ENCODE measurements at regions not wholly inside any gene's neighbourhood (a gene's known extent, or its start where the extent isn't known, plus 50 kb on each side); places are given as distances from the start of the nearest gene placed in this dataset.

DNA sequence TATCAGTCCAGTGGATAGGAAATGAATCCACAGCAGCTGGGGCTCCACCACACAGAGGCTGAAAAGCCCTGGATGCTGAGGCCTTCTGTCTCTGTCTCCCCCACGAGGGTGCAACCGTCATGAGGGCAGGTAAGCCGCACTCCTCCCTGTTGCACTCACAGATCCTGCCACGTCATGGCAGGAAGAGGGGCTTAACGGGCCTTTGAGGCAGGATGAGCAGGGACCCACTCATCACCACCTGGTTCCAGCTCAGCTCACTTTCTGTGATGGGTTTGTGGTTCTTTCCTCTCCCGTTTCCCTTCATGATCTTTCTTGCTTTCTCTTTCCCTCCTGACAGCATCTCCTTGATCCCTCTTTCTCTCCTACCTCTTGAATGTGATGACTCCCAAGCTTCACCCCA lies 575.2 kb downstream of the CCDC171 start:
- DNase-seq (ENCODE audit: low read depth in 4 of 4, low spot score in 3 of 4), result no peak

DNA sequence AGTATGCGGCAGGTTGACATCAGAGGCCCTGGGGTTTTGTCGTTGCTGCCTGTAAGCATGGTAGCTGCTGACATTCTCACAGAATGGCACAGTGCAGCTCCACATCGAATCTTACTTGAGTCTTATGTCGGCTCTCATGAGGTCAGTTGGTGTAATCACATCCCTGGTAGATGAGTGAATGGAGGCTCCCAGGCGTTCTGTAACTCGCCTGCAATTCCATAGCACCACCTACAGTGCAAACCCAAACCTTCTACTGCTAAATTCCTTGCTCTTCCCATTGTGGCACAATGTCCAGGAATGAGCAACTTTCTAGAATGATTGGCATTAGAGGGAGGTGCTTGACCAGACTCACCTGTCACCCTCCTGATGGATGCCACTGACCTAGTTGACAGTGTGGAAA lies 578.4 kb downstream of the CCDC171 start:
- no peak for DNase-seq (ENCODE audit: low read depth in 4 of 4, low spot score in 3 of 4)

DNA sequence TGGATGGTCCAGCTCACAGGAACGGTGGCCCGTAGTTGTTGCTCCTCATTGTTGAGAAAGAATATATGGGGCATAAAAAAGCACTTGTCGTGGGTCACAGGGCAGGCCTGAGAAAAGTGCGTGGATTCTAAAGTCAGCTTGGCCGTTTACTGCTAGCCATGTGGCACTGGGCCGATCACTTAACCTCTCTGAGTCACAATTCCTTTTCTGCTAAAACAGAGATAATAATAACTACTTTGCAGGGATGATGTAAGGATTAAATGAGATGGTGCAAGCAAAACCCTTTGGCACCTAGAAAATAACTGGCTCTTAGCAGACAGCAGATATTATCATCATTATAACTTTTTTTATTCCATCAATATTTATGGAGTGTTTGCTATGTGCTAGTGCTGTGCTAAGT lies 579.7 kb downstream of the CCDC171 start:
- DNase-seq (ENCODE audit: low read depth in 4 of 4, low spot score in 3 of 4), result no peak

DNA sequence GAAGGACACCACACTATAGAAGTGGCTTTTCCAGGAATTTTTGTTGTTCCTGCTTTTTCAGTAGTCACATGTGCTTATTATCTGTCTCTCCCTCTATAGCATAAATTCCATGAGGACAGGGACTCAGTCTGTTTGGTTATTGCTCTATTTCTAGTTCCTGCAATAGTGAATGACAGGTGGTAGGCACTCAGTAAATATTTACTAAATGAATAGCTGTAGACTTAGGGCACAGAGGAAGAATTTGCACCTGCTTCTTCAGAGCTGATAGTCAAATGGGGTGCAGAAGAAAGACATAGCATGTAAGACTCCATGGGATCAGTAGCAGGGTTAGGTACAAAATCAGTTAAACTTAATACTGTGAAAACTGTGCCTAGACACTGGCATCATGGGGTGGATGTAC lies 580.2 kb downstream of the CCDC171 start:
- no peak for DNase-seq (ENCODE audit: low read depth in 4 of 4, low spot score in 3 of 4)

DNA sequence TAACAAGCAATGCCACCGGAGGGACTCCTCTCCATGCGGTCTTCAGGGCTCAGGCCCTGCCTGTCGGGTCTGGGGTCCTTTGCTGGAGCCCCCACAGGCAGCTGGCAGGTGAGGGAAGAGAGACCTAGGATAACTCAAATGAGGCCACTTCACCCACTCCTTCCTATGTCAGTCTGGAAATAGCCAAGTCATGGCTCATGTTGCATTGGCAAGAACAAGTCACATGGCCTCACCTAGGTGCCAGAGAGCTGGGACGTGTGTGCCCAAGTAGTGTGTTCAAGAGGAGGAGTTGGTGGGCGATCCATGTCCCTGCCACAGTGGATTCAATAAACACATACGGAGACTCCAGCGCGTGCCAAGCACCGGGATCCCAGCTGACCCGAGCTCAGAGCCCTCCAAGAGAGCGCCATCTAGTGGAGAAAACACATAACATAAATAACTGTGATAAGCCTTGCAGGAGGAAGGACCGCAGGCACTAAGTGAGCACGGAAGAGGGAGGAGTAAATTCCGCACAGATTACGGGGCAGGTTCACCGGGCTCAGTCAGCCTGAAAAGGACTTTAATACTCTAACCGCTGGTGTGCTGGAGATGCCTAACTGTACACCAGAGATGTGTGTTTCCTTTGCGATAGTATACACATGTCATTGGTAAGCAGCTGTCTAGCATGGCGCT lies 580.8 kb downstream of the CCDC171 start:
- no peak for DNase-seq (ENCODE audit: low read depth in 4 of 4, low spot score in 3 of 4)

DNA sequence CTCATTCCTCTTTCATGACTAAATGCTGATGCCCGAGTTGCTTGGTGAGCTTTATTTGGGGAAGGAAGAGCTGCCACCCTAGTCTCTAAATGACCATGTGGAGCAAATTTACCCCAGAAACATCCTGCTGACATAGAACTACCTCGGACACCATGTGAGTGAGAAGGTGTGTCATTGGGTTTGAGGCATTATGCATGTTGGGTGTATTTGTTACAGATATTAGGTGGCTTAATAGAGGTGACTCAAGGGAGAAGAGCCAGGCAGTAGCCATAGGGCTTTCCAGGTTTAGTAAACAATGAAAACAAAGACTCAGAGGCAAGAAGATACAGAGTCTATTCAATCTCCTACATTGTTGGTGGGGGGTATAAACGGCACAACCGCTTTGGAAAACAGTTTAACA lies 581.5 kb downstream of the CCDC171 start:
- DNase-seq (ENCODE audit: low read depth in 4 of 4, low spot score in 3 of 4), result no peak

DNA sequence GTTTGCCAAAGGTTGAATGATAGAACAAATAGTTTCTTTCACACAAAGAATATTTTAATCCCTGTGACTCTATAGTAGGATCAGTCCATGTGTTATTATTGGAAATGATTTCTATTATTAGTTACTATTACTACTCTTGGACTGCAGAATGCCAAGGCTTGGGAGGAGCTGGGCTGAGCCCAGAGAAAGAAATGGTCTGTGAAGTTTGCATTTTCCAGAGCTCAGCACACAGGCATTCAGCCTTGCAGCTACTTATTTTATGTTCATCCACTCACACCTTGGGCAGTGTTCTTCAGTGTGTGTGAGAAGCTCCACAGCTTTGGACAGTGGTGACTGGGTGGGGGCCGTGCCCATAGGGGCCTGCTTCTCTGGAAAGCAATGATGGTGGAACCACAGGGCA lies 583.1 kb downstream of the CCDC171 start:
- DNase-seq (ENCODE audit: low read depth in 4 of 4, low spot score in 3 of 4), result no peak

DNA sequence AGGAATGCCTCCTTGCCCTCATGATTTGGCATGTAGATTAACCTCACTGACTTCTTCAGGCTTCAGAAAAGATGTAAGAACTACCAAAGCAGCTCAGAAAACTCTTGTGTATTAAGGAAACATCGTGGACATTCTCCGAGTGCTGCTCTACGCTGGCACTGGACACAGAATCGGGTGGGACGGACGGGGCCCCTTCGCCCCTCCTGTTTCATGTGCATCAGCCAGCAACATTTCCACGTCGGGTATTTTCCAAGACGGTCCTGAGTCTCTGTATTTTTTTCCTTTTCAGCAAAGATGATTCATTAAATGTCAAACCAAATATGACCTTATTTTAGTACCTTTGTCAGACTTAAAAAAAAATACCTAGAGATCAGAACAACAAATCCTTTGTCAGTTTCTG lies 583.6 kb downstream of the CCDC171 start:
- no peak for DNase-seq (ENCODE audit: low read depth in 4 of 4, low spot score in 3 of 4)

DNA sequence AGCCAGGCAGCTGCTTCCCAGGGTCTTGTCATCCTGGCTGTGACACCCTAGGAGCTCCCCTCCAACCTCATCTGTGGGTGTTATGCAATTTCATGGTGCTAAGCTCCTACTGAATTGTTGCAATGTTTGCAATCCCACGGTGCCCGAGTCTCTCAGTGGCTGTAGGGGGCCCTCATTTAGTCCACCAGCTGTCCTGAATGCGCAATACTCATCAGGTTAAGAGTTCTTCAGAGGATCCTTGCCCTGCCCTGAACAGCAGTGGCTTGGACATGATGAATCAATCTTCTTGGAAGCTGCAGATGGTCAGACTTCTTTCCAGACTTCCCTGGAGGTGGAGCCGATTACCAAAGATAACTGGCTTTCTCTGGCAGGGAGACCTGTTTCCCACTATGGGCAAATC lies 584.1 kb downstream of the CCDC171 start:
- DNase-seq (ENCODE audit: low read depth in 4 of 4, low spot score in 3 of 4), result no peak

DNA sequence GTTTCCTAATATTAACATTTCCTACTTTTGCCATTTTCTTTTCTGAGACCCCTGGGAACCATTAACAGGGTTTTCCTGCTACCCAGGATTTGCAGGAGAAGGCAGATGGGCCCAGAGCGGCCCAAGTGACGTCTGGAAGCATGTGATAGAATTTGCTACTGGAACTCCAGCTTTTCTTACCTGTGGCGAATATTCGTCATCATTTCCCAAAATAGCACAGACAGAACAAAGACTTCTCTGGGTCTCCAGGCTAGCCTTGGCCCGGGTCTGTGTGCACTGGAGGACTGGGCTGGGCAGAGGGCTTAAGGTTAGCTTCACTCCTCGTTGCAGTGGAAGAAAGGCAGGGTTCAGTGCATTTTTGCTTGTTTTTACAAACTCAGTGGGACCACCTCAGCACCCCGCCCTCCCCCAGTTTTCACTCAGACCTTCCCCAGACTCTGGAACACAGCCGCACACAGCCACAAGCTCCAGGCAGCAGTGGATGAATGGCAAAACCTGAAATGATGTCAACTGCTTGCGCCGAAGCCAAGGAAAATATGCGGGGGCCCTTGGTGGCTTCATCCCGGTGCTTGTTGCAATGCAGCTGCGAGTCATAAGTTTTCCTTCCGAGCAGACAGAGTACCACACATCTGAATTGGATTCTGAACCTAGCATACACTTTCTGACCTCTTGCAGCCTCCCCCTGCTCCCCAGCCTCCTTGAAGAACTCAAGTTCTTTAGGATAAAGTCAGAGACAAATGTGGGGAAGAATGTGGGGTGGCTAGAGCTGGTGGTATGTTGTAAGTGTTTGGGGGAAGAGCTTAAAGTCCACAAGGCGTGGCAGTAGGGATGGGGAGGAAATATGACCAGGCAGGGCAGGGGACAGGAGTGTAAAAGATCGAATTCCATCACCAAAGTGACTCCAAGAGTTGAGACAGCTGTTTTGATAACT lies 586.0 kb downstream of the CCDC171 start:
- peak in 3 of 4 donors; percentile 59 to 64 (median 60) for DNase-seq (ENCODE audit: low read depth in 4 of 4, low spot score in 3 of 4)

DNA sequence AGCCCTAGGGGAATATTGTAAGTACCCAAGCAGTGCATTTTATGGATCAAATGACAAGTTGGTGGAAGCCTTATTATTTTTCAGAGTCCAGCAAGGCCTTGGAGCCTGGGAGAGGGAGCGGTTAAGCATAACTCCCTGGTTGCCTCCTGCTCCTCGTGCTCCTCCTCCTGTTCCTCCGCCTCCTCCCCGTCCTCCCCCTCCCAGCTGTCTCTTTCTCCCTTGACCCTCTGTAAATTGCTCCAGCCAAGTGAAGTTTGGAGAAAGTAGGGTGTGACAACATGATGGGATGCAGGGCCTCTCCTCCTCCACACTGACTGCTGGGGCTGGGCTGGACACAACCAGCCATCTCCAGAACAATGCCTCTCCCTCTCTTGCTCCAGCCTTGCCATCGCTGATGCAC lies 586.9 kb downstream of the CCDC171 start:
- peak in 2 of 4 donors; percentile 35 to 54 for DNase-seq (ENCODE audit: low read depth in 4 of 4, low spot score in 3 of 4)

DNA sequence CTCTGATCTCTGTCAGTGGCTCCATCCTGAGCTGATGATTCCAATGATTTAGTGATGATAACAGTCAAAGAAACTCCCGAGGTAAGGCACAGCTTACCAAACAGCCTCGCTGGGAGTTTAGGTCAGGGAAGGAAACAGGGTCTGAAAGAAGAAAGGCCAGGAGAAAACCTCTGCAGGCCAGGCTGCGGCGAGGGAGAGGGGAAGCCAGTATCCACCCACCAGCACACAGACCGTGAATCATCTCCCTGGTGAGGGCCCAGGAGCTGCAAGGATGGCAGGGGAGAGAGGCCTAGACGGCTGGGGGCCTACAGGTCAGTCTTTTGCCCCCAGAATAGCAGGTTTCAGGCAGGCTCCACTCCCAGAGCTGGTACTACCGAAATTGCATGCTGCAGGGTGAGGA lies 590.5 kb downstream of the CCDC171 start:
- no peak for DNase-seq (ENCODE audit: low read depth in 4 of 4, low spot score in 3 of 4)

DNA sequence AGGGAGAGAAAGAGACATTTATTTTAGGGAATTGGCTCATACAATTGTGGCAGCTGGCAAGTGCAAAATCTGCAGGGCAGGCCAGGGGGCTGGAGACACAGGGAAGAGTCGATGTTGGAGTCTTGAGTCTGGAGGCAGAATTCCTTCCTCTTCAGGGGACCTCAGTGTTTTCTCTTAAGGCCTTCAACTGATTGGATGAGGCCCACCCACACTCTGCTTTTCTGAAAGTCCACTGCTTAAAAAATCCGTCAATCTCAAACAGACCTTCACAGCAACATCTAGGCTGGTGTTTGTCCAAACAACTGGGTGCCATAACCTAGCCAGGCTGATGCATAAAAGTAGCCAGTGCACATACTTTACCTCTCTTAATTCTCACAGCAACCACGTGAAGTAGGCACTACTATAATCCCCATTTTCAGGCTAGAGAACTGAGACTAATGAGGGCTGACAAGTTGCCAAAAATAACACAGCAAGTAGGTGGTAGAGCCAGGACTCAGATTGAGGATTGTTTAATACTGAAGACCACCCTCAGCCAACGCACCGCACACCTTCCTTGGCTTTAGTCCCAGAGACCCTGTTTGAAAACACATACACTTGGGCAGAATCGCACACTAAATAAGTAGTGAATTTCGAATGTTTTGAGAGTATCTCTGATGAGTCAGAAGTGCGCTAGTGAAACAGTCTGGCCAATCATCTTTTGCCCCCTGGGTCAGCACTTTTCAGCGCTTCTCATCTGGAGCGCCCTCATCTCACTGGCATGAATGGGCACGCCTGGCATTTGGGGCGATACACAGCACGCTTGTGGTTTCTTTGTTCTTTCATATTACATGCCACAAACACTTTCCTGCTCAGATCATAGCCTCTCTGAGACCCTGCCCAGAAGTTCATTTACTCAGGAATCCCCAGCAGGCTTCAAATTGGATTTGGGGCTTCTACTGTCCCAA lies 591.4 kb downstream of the CCDC171 start:
- no peak for DNase-seq (ENCODE audit: low read depth in 4 of 4, low spot score in 3 of 4)

DNA sequence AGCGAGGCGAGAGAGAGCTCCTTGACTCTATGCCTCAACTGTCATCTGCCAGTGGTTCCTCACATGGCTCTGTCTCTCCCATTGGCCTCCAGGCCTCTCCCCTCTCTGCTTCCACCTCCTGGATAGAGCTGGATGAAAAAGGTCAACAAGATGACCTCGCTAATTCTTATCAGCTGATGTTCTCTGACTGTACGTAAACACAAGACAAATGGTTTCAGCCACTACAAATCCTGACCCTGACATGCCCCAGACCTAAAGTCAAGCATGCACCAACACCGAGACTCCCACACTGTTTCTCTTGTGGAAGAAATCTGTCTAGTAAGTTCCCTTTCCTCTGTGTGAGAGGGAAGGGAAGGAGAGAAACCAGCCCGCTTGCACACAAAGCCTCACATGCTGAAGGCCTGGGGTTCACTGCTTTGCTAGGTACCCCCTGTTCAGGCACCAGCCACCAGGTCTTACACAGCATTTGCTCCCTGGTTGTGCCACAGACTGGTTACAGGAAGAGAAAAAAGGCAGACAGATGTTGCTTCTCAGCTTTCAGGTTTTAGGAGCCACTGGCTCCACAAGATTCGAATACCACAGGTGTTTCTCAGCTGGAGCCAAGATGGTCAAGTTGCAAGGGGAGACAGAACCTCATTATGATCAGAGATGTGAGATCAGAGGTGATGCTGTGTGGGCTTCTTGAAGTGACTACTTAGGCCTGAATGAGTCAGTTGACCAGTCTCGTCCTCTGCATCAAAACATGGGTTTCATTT lies 592.5 kb downstream of the CCDC171 start:
- DNase-seq (ENCODE audit: low read depth in 4 of 4, low spot score in 3 of 4), result peak in 2 of 4 donors; percentile 29 to 31

DNA sequence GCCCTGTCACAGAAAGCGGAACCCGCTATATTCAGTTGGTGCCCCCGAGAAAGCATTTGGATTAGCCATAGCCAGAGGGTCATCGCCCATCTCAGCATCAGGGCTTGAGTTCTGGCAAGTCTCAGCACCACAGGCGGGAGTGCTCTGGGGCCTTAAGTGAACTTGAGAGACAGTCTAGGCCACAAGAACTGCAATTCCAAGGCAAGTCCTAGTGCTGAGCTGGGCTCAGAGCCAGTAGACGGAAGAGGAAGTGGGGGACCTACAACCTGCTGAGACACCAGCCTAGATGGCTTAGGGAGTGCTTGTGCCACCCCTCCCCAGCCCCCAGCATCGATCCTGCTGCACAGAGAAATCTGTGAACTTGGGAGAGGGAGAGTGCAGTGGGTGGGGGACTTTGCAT lies 594.9 kb downstream of the CCDC171 start:
- no peak for DNase-seq (ENCODE audit: low read depth in 4 of 4, low spot score in 3 of 4)

DNA sequence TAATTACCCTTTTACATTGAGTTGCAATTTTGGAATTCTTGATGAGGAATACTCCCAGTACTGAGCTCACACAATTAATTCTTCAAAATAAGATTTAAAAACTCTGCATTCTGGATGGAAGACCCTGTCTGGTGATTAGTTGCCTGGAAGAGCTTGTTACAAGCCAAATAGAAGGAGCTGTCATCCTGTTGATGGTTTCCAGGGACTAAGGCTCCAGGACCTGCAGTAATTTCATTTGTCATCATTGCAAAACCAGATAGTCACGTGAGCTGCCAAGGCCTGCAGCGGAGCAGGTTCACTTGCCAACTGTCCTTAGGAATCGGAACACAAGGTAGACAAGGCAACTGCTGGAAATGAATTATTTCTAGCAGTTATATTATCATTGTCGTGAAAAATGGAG lies 597.7 kb downstream of the CCDC171 start:
- DNase-seq (ENCODE audit: low read depth in 4 of 4, low spot score in 3 of 4), result no peak

DNA sequence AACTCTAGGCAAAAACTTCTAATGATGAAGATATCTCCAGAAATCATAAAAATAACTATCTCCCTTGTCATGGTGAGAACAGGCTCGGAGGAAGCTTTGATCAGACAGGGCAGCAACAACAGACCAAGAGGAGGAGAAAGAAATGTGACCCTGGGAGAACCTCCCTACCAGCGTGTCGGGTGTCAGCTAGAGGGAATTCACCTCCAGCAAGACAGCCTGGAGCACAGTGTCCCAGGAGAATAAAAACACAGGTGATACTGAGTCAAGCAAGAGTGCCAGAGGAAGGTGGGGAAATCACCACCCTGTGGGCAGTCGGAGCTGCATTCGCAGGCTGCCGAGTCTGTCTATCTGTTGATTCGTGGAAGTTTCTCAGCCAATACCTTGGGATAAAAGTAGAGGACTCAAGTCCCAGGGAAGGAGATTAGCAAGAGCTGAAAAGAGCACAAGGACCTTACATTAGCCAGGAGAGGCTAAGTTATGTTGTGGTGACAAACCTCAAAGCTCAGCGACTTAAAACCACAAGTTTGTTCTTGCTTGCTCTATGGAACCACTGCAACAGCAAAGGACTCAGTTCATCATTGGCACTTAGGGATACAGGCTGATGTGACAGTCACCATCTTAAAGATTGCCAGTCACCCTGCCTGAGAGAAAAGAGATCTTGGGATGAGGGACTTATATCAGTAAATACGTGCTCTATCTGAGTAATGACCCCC lies 598.3 kb downstream of the CCDC171 start:
- DNase-seq (ENCODE audit: low read depth in 4 of 4, low spot score in 3 of 4), result no peak

DNA sequence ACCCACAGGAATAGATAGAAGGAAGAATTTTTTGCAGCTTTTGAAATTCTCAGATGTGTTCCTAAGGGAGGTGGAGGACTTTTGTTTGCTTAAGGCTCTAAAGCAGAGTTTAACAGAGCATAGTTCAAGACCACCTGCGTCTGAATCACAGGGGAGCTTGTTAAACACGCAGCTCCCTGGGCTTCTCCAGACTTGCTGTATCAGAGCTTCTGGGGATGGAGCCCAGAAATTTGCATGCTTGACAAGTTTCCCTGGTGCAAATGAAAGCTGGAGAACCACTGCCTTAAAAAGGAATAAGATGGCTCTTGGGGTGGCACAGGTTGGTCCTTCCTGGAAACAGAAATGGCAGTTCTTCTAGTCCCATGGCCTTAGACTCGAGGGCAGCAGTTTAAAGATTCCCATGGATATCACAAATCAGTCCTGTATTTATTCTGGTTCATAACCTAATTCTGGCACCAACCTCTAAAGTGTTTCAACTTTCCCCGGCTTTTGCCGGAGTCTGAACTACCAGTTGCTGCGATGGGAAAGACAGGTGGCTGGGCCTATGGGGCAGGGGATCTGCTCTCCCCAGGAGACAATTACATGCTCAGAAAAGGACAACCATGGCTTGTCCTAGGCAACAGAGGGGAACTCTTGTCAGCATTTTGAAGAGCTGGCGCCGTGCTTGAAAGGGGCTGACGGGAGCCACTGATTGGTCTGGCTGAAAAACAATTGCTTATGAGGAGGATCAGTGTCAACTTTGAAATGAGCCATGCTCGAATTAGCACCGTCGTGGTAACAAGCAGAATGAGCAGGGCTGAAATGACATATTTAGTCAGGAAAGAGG lies 599.6 kb downstream of the CCDC171 start:
- no peak for DNase-seq (ENCODE audit: low read depth in 4 of 4, low spot score in 3 of 4)

DNA sequence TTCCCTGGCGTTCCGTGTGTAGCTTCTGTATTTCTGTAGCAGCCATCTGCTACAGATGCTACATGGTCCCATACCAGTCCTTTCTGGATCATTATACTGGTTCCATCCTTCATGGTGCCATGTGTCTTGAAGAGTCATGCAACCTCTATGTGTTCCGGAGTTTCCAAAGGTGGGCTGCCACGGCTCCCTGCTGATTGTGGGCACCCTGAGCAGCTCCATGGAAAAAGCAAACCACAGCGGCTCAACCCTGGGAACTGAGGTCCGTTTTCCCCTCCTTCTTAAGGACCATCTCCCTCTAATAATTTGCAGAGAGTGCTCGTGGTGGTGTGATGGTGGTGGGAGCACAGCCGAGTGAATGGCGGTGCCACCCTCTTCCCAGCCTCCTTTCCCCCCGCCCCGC lies 600.4 kb downstream of the CCDC171 start:
- DNase-seq (ENCODE audit: low read depth in 4 of 4, low spot score in 3 of 4), result no peak

Data from left renal pelvis (tissue), 4 donors.